ENCODE measurements at regions not wholly inside any gene's neighbourhood (a gene's known extent, or its start where the extent isn't known, plus 50 kb on each side); places are given as distances from the start of the nearest gene placed in this dataset.

DNA sequence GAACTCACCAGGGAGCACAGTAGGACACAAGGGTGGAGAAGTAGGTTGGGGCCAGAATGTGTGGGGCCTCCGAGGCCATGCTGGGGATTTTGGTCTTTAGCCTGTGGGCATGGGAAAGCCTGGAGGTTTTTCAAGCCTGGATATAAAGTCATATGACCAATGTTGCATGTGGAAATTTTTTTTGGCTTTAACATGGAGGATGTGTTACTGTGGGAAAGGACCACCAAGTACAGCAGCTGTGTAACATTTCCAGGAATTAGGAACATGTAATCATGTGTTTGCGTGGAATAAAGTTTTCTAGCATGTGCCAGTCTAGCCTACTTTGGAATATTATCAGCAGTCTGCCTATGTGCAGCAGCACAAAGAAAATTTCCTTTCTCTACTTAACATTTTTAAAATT, 78.5 kb downstream of the TNFSF18 start:
- TF ChIP-seq, protein P1, sequence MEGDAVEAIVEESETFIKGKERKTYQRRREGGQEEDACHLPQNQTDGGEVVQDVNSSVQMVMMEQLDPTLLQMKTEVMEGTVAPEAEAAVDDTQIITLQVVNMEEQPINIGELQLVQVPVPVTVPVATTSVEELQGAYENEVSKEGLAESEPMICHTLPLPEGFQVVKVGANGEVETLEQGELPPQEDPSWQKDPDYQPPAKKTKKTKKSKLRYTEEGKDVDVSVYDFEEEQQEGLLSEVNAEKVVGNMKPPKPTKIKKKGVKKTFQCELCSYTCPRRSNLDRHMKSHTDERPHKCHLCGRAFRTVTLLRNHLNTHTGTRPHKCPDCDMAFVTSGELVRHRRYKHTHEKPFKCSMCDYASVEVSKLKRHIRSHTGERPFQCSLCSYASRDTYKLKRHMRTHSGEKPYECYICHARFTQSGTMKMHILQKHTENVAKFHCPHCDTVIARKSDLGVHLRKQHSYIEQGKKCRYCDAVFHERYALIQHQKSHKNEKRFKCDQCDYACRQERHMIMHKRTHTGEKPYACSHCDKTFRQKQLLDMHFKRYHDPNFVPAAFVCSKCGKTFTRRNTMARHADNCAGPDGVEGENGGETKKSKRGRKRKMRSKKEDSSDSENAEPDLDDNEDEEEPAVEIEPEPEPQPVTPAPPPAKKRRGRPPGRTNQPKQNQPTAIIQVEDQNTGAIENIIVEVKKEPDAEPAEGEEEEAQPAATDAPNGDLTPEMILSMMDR (IDR thresholded peaks at IDR 0.05; ENCODE audit: low read depth, low read length, poor library complexity, severe bottlenecking) = no peak
- no peak for TF ChIP-seq EZH2phosphoT487 (IDR thresholded peaks at IDR 0.05; ENCODE audit: borderline replicate concordance, low read length)
